GM21737 (cell line): ENCODE measurements at regions not wholly inside any gene's neighbourhood (a gene's known extent, or its start where the extent isn't known, plus 50 kb on each side); places are given as distances from the start of the nearest gene placed in this dataset.

Experiments
- ATAC-seq: cut with Tn5 transposase; IDR thresholded peaks from one replicate; pipeline ENCODE4 v1.9.1; 2021; ENCODE audit warnings: mild to moderate bottlenecking, moderate library complexity; ENCODE audit not compliant: unreplicated experiment

DNA sequence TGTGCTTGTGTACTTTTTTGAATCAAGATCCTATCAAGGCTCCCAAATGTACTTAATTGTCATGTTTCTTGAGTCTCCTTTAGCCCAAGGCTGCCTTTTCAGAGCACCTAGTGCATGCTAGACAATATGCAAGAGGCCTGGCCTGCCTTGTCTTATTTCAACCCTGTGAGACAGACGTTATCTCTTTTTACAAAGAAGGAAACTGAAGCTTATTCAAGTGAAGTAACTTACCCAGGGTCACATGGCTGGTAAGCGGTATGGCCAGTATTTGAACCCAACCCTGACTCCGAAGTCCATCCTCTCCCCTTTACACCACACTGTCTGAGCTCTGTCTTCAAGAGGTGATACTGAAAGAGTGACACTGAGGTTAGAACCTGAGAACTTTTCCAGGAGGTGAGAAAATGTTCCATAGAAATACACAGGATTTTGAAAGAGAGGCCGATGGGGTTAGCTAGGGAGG lies 505.1 kb downstream of the FOXO1 start:
- no peak for ATAC-seq

DNA sequence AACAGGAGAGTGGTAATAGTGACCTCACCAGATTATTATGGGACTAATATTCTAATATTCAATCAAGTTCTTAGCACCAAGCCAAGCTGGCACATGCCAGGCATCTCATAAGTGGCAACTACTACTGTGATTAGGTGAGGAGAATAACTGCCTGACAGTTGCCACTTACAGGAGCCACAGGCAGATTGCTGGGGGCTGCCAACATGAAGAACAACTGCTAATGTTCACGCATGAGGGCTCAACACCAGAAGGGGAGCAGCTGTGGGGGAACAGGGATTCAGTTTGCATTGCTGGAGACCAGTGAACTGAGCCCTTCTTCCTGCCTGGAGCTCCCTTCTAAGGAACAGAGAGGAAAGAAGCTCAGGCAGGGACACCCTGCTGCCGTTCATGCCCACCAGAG lies 504.5 kb downstream of the FOXO1 start:
- no peak for ATAC-seq

DNA sequence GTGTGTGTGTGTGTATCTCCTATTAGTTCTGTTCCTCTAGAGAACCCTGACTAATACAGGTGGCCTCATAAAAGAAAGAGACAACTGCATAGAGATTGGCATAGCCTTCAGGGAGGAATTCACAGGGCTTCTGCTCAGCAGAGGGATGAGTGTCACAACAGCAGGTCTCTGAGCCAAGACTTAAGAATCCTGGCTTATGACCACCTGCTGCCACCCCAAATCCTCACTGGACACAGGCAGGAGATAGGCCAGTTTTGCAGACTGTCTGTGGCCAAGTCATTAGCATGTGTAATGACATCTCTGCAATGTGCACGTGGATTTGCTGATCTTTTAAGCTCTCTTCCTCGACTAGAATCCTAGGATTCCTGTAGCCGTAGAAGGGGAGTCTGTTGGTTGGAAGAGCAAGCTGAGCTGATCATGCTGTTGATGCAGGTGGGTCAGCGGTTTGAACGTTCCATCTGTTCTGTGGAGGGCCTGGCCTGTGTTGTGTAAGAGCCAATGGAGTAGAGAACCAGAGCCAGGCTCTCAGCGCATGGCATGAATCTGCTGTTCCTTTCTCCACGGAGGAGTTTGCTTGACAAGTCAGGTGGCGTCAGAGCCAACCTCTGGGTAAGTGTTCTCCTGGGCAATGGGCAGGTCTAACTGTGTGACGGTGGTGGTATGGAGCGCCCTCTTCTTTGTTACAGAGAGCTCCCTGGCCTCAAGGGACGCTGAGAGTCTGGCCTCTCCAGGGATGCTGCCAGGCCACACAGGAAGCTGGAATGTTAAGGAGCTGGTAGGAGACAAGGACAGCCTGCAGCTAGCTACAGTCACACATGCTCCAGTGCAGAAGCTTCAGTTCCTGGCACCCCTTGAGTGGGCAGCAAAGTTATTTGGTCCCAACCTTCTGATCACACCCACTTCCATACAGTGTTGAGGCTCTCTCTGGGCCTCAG lies 503.1 kb downstream of the FOXO1 start:
- no peak for ATAC-seq

GRCh38 chr13:40164133-40164532 lies 502.3 kb downstream of the FOXO1 start:
- no peak for ATAC-seq

DNA sequence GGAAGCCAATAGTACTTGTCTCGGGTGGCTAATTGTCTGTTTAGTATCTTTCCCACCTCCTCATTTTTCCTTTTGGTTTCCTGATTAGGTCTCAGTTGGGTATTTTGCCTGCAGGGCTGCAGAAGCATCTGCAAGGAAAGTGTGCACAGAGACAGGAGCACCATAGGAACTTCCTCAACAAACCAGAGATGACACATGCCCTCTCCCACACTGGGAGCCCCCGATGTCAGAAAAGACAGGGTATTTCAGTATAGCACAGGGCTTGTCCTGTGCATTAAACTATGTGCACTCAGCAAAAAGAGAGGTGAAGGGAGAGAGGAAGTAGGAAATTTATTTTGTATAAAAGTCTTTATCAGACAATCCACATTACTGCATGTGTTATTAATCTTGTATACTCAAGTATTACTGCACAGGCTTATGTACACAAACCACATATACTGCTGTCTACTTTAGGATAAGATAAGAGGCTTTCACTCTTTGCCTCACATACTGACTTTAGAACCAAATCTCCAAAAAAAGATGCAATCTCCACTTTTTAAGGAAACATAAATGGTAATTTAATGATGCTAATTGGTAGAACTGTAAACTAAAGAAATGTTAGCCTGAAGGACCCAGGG lies 501.0 kb downstream of the FOXO1 start:
- ATAC-seq = no peak

GRCh38 chr13:40167327-40167726 lies 499.1 kb downstream of the FOXO1 start:
- ATAC-seq = no peak

- no peak for ATAC-seq
Measured at GRCh38 chr13:40168425-40169166, 497.8 kb downstream of the FOXO1 start.

DNA sequence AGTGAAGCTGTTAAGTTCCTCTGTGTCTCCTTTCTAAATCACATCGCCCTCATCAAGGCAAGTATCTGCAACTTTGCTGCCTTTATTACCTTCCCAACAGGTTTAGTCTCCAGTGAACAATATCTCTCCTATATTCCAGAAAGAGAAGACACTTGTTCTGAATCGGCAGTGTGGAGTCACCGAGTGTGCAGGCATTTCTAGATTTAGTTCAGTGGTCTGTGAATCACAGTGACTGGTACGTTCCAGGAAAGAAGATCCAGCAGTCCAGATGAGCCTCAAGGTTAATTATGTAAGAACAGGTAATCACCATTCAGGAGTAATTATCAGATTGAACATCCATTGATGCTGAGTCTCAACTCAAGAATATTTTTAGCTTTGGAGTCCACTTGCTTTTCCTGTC lies 497.0 kb downstream of the FOXO1 start:
- no peak for ATAC-seq

DNA sequence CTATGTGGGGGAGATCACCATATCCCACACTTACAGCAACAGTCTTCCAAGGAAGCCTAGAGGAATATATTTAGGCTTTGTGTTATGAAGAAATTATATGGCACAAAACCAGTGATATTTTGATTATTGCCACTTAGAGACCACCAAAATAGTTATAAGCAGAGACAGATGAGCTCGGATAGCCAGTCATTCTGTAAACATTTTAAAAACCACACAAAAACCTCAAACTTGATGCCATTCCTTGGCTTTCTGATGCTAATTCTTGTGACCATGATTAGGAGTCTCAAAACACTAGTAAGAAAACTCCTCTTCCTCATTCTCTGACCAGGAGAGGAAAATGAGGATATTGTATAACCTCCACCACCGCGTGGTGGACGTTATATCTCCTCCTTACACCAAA lies 496.4 kb downstream of the FOXO1 start:
- no peak for ATAC-seq

- no peak for ATAC-seq
Measured at GRCh38 chr13:40170982-40171381, 495.5 kb downstream of the FOXO1 start.

DNA sequence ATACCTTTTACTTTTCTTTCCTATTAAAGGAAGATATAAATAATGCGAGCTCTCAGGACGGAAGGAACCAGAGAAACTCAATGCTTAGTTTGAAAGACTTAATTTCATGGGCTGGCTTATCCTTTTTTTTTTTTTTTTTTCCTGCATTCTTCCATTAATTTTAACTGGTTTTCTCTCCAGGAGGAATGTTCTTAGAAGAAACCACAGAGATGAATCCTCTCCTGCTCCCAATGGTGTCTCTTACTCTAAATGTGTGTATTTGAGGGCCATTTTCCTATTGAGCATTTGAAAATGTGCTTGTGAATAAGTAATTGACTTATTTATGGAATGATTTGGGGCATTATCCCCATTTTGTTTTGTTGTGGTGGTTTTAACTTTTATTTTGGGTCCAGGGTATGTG lies 494.9 kb downstream of the FOXO1 start:
- no peak for ATAC-seq

- ATAC-seq = no peak
Measured at GRCh38 chr13:40172149-40172591, 494.3 kb downstream of the FOXO1 start.

DNA sequence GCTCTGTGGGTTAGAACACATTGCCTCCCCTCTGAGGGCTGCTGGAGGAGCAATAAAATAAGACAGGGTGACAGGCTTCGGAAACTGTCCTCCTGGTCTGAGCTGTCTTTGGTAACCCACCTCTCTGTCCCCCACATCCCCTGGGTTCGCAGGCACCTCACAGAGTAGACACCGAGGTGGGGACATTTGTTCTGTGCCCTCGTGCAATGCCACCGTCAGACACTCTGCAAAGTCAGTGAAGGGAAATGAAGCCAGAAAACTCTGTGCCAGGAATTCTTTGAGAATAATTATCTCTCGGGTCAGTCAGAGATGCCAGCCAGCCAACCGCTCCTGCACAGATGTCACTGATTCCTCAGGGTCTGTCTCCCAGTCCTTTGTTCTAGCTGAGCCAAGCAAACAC lies 493.6 kb downstream of the FOXO1 start:
- ATAC-seq = no peak

GRCh38 chr13:40175639-40176038 lies 490.8 kb downstream of the FOXO1 start:
- ATAC-seq = no peak

DNA sequence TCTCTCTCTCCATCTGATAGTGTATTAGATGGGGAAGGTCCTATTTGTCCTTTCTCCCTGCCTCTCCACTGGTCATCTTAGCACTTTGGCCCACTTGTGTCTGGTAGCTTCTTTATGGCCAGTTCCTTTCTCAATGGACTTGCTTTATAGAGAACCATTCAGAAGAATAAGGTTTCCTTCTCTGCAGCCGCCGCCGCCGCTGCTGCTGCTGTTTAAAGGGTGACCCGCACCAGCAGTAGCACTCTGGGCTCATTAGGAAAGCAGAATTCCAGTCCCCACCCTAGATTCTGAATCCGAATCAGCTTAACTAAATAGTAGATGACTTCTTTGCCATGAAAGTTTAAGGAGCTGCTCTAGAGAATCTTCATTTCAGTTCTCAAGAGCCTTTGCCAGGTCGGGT lies 490.2 kb downstream of the FOXO1 start:
- ATAC-seq = no peak

DNA sequence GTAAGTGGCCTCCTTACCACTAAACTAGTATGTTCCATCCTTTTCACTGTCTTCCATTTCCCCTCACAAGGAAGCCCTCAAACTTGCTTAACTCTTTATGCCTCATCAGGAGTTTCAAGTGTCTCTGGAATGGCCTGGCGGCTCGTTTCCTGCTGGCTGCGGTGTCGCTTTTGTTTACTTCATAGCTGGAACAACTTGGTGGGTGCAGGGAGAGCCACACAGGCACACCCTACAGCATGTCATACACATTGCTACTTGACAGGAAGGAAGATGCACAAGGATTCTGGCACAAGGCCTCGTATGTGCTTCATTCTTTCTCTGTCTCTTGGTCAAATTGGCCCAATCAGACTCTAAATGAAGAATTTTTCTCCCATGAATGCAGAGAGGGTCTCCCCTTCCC lies 488.3 kb downstream of the FOXO1 start:
- no peak for ATAC-seq

DNA sequence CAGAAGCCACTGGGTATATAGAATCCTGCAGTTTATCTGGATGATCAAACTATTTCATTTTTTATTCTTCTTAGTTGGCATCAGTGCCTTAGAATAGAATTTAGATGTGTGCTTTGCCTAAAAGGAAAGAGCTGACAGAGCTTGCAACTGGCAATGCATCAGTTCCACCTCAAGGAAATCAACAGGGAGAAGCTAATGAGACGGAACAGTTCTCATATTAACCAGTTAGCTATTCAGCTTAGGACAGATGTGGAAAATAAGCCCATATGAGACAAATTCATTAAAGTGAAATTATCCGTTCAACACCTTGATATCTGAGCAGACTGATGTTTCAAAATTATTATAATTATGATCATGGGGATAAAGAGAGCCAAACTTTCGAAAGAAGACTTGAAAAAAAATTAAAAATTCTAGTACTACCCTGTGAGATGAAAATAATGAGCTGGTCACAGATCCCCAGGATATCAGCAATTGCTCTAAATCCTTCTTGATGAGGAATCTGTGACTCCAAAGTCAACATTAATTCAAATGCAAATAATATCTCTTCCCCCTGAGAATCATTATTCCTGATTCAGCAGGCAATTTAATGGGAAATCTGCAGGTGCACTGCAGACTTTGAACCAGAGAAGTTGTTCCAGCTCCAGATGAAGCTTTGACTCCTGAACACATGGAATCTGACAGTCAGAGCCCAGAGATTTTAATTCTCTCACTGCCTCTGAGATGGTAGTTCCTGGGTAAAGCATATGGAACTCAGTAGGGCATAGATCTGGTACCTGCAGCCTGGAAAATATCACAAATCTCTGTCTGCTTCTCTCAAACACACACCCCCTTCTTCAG lies 486.8 kb downstream of the FOXO1 start:
- ATAC-seq = no peak

DNA sequence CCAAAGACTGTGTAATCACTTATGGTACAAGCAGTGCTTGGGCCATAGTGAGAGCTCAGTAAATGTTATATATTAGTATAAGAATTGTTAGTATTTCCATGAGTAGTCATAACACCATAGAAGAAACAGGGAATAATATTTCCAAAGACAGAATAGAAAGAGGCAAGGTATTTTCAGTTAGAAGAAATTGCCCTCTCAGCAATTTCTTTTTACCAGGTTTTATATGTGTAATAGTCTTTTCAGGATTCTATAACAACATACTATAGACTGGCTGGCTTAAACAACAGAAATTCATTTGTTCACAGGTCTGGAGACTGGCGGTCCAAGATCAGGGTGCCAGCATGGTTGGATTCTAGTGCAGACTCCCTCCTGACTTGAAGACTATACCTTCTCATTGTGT lies 485.7 kb downstream of the FOXO1 start:
- no peak for ATAC-seq

GRCh38 chr13:40181203-40181845 lies 485.1 kb downstream of the FOXO1 start:
- ATAC-seq = no peak

- no peak for ATAC-seq
Measured at GRCh38 chr13:40182591-40182990, 483.9 kb downstream of the FOXO1 start.
